GM23338 (cell line): ENCODE measurements at regions not wholly inside any gene's neighbourhood (a gene's known extent, or its start where the extent isn't known, plus 50 kb on each side); places are given as distances from the start of the nearest gene placed in this dataset.

ENCODE experiments used
- ATAC-seq: fragments of 200-7000 bp; cut with Tn5 transposase; 3 replicates; pipeline ENCODE4 v1.9.1; 2020
- DNase-seq: peaks from one replicate; pipeline ENCODE4 v3.0.0-alpha.2; 2015; ENCODE audit warnings: low spot score
- H2AFZ ChIP-seq: fragments of 200-600 bp; sonication (generic); 2 replicates; pipeline ENCODE4 v1.8.0; 2016; ENCODE audit warnings: antibody characterized with exemption, mild to moderate bottlenecking, moderate library complexity
- H3F3A ChIP-seq: fragments of 200-600 bp; sonication (generic); replicated peaks from 2 replicates; pipeline ENCODE4 v1.8.0; 2017; ENCODE audit warnings: antibody characterized with exemption, mixed run types, low read depth
- H3K27ac ChIP-seq: fragments of 200-600 bp; sonication (generic); 2 replicates; pipeline ENCODE4 v1.6.1; 2016; ENCODE audit warnings: low read depth
- H3K27me3 ChIP-seq: fragments of 200-600 bp; sonication (generic); 2 replicates; pipeline ENCODE4 v1.8.0; 2016; ENCODE audit warnings: mild to moderate bottlenecking, mixed run types, moderate library complexity; ENCODE audit not compliant: insufficient read depth
- H3K36me3 ChIP-seq: fragments of 200-600 bp; sonication (generic); 2 replicates; pipeline ENCODE4 v1.8.0; 2016; ENCODE audit warnings: mild to moderate bottlenecking; ENCODE audit not compliant: insufficient read depth
- H3K4me1 ChIP-seq: fragments of 200-600 bp; sonication (generic); 2 replicates; pipeline ENCODE4 v1.8.0; 2016; ENCODE audit warnings: mild to moderate bottlenecking, moderate library complexity; ENCODE audit not compliant: insufficient read depth
- H3K4me2 ChIP-seq: fragments of 200-600 bp; sonication (generic); 2 replicates; pipeline ENCODE4 v1.7.1; 2017; ENCODE audit warnings: mixed run types
- H3K4me3 ChIP-seq: fragments of 200-600 bp; sonication (generic); 2 replicates; pipeline ENCODE4 v1.6.1; 2016; ENCODE audit warnings: mixed run types
- H3K79me2 ChIP-seq: fragments of 200-600 bp; sonication (generic); replicated peaks from 2 replicates; pipeline ENCODE4 v1.8.0; 2017; ENCODE audit warnings: mild to moderate bottlenecking; ENCODE audit not compliant: insufficient read depth
- H3K9me2 ChIP-seq: fragments of 200-600 bp; sonication (generic); 2 replicates; pipeline ENCODE4 v1.8.0; 2017; ENCODE audit not compliant: insufficient read depth
- H4K20me1 ChIP-seq: fragments of 200-600 bp; sonication (generic); replicated peaks from 2 replicates; pipeline ENCODE4 v1.8.0; 2017; ENCODE audit warnings: mild to moderate bottlenecking; ENCODE audit not compliant: insufficient read depth
- H3K27ac Mint-ChIP-seq: 2 replicates; pipeline ENCODE4 v1.8.0; 2020; ENCODE audit warnings: inconsistent platforms, mild to moderate bottlenecking, moderate library complexity, mixed read lengths
- H3K27me3 Mint-ChIP-seq: 3 replicates; pipeline ENCODE4 v1.8.0; 2022; ENCODE audit warnings: low read depth, mild to moderate bottlenecking, moderate library complexity, mixed read lengths, inconsistent platforms; ENCODE audit not compliant: insufficient read depth, poor library complexity
- H3K36me3 Mint-ChIP-seq: 3 replicates; pipeline ENCODE4 v1.8.0; 2021; ENCODE audit warnings: low read depth, mild to moderate bottlenecking, inconsistent platforms, moderate library complexity, mixed read lengths
- H3K4me1 Mint-ChIP-seq: 3 replicates; pipeline ENCODE4 v1.8.0; 2020; ENCODE audit warnings: mild to moderate bottlenecking, inconsistent platforms, mixed read lengths
- H3K4me3 Mint-ChIP-seq: 3 replicates; pipeline ENCODE4 v1.8.0; 2021; ENCODE audit warnings: moderate library complexity, mild to moderate bottlenecking, inconsistent platforms, mixed read lengths
- H3K9me3 Mint-ChIP-seq: 3 replicates; pipeline ENCODE4 v1.8.0; 2020; ENCODE audit warnings: moderate library complexity, mild to moderate bottlenecking, inconsistent platforms, mixed read lengths
- CTCF ChIP-seq, 2 experiments: fragments of 200-600 bp in 1 of 2; sonication (generic) in 1 of 2; conservative IDR thresholded peaks; 2 replicates each; pipeline versions ENCODE4 v1.5.1 to v1.6.1; 2016 to 2017; ENCODE audit warnings: antibody characterized with exemption in 2 of 2, low read depth in 2 of 2, mild to moderate bottlenecking in 2 of 2, moderate library complexity in 1 of 2
- JUNB ChIP-seq: IDR thresholded peaks from one replicate; pipeline ENCODE4 v1.6.1; 2016; ENCODE audit warnings: antibody characterized with exemption; ENCODE audit not compliant: unreplicated experiment
- NANOG ChIP-seq: IDR thresholded peaks from 2 replicates; pipeline ENCODE4 v1.6.1; 2016; ENCODE audit warnings: antibody characterized with exemption, borderline replicate concordance
- REST ChIP-seq: IDR thresholded peaks from one replicate; pipeline ENCODE4 v1.6.1; 2018; ENCODE audit warnings: antibody characterized with exemption; ENCODE audit not compliant: unreplicated experiment

- Histone ChIP-seq H3K27me3 (no peaks in the 10 kb centered on the region), H3K4me1 (peaks cover 16% of the 10 kb centered on the region), H4K20me1 (no peaks in the 10 kb centered on the region), H3K9me2 (peaks cover 10% of the 10 kb centered on the region), H3F3A (no peaks in the 10 kb centered on the region), H3K36me3 (no peaks in the 10 kb centered on the region), H3K4me2 (no peak overlapping the region), H3K27ac (no peak overlapping the region), H3K4me3 (no peak overlapping the region), H3K79me2 (no peaks in the 10 kb centered on the region), H2AFZ (no peak overlapping the region)
- Mint-ChIP-seq H3K27me3 (peaks cover 3% of the 10 kb centered on the region), H3K27ac (no peak overlapping the region), H3K36me3 (no peaks in the 10 kb centered on the region), H3K4me3 (no peak overlapping the region), H3K9me3 (no peaks in the 10 kb centered on the region), H3K4me1 (peaks cover 6% of the 10 kb centered on the region; the same call in 2 of the 3 replicates)
- ATAC-seq (no peak), DNase-seq (no peak)
- TF ChIP-seq JUNB (no peak), REST (no peak), CTCF (conservative IDR thresholded peaks at IDR 0.05; ENCODE audit: low read depth in 2 of 2) (no peak), NANOG (no peak)
Observed at GRCh38 chr12:105982022-105982421, 156.7 kb downstream of the NUAK1 start.

GRCh38 chr12:105983622-105984320 lies 155.0 kb downstream of the NUAK1 start:
- Mint-ChIP-seq H3K36me3 (no peaks in the 10 kb centered on the region), H3K4me1 (peaks cover 6% of the 10 kb centered on the region; the same call in 2 of the 3 replicates), H3K9me3 (no peaks in the 10 kb centered on the region), H3K27ac (no peak overlapping the region), H3K4me3 (no peak overlapping the region), H3K27me3 (peaks cover 3% of the 10 kb centered on the region)
- TF ChIP-seq JUNB (no peak), REST (no peak), NANOG (no peak)
- H3K4me1 ChIP-seq: peaks cover 16% of the 10 kb centered on the region
- H3K36me3 ChIP-seq: no peaks in the 10 kb centered on the region
- no peak for DNase-seq
- H3K27ac ChIP-seq: no peak overlapping the region
- H3K79me2 ChIP-seq: no peaks in the 10 kb centered on the region
- no peak overlapping the region for H3K4me2 ChIP-seq
- no peak overlapping the region for H2AFZ ChIP-seq
- no peak overlapping the region for H3K4me3 ChIP-seq
- no peaks in the 10 kb centered on the region for H3K27me3 ChIP-seq
- peaks cover 10% of the 10 kb centered on the region for H3K9me2 ChIP-seq
- ATAC-seq: no peak
- no peaks in the 10 kb centered on the region for H4K20me1 ChIP-seq
- H3F3A ChIP-seq: no peaks in the 10 kb centered on the region
